H1 (cell line): ENCODE measurements at regions not wholly inside any gene's neighbourhood (a gene's known extent, or its start where the extent isn't known, plus 50 kb on each side); places are given as distances from the start of the nearest gene placed in this dataset.

Source experiments
- CTCF ChIP-seq, 3 experiments: IDR thresholded peaks; 1 replicate in 2 of 3; 2 replicates in 1 of 3; pipeline versions ENCODE4 v1.5.1 to v1.6.1; 2011; ENCODE audit warnings: low read length in 3 of 3, mild to moderate bottlenecking in 3 of 3, inconsistent platforms in 2 of 3, low read depth in 1 of 3, moderate library complexity in 1 of 3; ENCODE audit not compliant: insufficient read depth in 1 of 3; ENCODE audit errors: control extremely low read depth in 1 of 3
- EP300 ChIP-seq, 2 experiments: IDR thresholded peaks; 1 replicate in 1 of 2; 2 replicates in 1 of 2; pipeline ENCODE4 v1.6.1; 2011 to 2012; ENCODE audit warnings: low read depth in 2 of 2, low read length in 2 of 2, mild to moderate bottlenecking in 2 of 2, borderline replicate concordance in 1 of 2, inconsistent platforms in 1 of 2, moderate library complexity in 1 of 2
- EZH2 ChIP-seq: fragments of 200-600 bp; sonication (generic); IDR thresholded peaks from 2 replicates; pipeline ENCODE4 v1.7.1; 2012; ENCODE audit warnings: low read depth, mild to moderate bottlenecking, moderate library complexity, low read length, inconsistent platforms; ENCODE audit not compliant: severe bottlenecking
- TEAD4 ChIP-seq: IDR thresholded peaks from 2 replicates; pipeline ENCODE4 v1.6.1; 2012; ENCODE audit warnings: low read depth, low read length, inconsistent platforms, mixed read lengths

GRCh38 chrY:10092342-10092741, 564.7 kb downstream of the TSPY10 start:
- TF ChIP-seq CTCF (IDR thresholded peaks at IDR 0.05; ENCODE audit: control extremely low read depth in 1 of 3, insufficient read depth in 1 of 3, low read depth in 1 of 3, low read length in 3 of 3) (no peak), EZH2 (no peak), EP300 (IDR thresholded peaks at IDR 0.05; ENCODE audit: borderline replicate concordance in 1 of 2, low read depth in 2 of 2, low read length in 2 of 2) (no peak), TEAD4 (no peak)
